CD1c-positive myeloid dendritic cell (primary cell): ENCODE measurements at regions not wholly inside any gene's neighbourhood (a gene's known extent, or its start where the extent isn't known, plus 50 kb on each side); places are given as distances from the start of the nearest gene placed in this dataset.
"Not testable (repeated sequence)": the region's sequence is repeated elsewhere in the genome, so short reads cannot be mapped to it uniquely, and the experiment has no call there.

ENCODE experiments used
- DNase-seq: peaks from one replicate; pipeline ENCODE4 v3.0.0-alpha.2; 2016; ENCODE audit errors: extremely low spot score

DNA sequence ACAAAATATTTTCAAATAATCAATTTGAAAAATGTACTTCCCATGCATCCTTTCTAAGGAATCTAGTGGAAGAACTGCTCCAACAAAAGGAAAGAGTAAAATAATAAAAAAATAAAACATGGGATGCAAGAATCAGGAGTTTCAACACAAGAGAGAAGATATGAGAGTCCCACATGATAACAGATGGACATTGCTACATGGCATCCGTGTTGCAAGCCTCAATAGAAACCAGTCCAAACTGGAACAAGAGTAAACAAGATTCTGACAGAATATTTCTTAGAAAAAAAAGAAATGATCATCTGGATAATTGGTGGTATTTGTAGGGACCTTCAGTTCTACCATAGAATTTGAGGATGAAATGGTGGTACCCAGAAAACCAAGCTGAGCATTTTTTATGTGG, 186.8 kb downstream of the FRK start:
- no peak for DNase-seq

DNA sequence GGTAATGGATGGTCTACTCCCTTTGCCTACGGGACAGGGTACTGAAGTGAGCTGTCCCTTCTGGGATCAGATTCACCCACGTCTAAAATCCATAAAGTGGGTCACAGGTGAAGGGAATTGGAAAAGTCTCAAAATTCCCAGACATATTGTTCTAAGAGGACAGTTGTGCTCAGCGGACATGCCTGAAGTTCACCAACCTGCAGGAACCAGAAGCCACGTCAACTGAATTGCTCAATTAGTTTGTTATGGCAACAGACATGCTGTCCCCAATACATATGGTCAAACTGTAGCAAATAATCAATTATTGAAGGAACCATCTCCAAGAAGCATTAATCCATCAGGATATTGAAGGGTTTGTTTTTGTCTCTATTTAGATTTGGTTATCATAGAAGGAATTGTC, 190.2 kb downstream of the FRK start:
- DNase-seq: no peak

DNA sequence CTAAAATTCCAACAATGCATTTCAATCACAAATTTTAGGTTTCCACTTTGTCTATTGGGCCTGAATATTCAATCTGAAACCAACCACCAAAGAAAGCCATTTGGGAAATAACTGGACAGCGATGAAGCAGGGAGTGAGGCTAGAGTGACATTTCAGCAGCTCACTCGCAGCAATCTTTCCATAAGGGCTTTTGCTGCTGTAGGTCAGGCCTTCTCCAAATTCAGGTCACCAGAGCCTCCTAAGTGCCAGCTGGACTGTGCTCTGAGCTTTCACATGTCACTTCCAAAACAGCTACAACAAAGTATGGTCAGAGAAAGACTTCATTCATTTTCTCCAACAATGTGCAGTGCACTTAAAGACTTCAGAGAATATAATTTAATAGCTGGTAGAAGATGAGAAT, 194.8 kb downstream of the FRK start:
- DNase-seq: no peak

DNA sequence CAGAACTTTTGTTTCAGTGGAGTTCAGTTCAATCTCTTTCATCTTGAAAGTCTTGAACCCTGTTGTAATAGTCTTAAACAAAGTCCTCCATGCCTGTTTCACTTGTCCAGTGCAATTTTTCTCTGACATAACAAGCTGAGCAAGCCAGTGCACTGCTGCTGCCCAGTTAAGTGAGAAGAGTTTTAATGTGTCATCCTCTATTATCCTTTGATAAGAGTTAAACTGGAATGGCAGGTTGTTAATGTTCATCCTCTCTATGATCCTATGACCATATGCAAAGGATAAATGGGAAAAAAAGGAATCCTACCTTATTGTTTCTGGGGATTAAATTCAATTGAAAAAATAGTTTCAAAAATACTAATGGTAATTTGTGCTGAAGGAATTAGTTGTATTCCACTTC, 197.5 kb downstream of the FRK start:
- DNase-seq: no peak

DNA sequence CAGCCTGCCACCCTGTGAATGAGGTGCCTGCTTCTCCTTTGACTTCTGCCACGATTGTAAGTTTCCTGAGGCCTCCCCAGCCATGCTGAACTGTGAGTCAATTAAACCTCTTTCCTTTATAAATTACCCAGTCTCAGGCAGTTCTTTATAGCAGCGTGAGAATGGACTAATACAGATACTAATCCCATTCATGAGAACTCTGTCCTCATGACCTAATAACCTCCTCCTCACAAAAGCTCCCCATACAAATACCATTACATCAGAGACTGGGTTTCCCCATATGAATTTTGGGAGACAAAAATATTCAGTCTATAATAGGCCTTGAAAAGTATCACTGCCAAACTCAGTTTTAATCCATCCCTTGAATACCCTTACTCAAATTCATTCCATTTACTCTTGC, 199.0 kb downstream of the FRK start:
- DNase-seq: not testable (repeated sequence)

DNA sequence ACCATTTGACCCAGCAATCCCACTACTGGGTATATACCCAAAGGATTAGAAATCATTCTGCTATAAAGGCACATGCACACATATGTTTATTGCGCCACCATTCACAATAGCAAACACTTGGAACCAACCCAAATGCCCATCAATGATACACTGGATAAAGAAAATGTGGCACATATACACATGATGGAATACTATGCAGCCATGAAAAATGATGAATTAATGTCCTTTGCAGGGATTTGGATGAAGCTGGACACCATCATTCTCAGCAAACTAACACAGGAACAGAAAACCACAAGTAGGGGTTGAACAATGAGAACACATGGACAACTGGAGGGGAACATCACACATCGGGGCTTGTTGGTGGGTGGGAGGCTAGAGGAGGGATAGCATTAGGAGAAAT, 201.1 kb downstream of the FRK start:
- DNase-seq: not testable (repeated sequence)

- DNase-seq: no peak
Measured at GRCh38 chr6:115854866-115855665, 205.6 kb downstream of the FRK start.

- DNase-seq: no peak
Measured at GRCh38 chr6:115847671-115848070, 213.0 kb downstream of the FRK start.

DNA sequence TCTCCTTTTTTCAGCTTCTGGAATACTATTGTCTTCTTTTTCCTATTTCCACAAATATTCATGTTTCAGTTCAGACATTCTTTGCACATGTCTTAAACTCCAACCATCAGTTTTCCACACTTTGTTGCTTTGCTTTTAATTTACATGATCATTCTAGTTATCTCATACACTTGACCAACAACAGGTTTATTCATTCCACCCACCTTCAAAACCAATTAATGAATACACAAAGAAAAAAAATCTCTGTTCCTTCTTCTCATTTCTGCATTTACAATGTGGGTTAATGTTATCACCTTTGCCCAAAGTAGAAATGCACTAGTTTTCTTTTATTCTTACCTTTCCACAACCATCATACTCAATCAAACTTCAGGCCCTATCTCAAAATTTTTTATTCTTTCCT, 216.7 kb downstream of the FRK start:
- DNase-seq: no peak

DNA sequence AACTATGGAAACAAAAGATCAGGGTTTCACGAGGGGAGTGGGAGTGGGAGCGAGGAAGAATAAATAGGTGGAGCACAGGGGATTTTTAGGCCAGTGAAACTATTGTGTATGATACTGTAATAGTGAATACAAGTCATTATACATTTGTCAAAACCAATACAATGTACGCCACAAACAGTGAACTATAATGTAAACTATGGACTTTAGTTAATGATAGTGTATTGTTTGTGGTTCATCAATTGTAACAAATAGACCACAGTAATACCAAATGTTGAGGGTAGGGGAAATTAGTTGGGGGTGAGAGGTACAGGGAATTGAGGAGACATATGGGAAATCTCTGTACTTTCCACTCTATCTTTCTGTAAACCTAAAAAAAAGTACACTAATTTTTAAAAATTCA, 218.4 kb downstream of the FRK start:
- DNase-seq: no peak

GRCh38 chr6:115839583-115840181, 221.0 kb downstream of the FRK start:
- DNase-seq: no peak

DNA sequence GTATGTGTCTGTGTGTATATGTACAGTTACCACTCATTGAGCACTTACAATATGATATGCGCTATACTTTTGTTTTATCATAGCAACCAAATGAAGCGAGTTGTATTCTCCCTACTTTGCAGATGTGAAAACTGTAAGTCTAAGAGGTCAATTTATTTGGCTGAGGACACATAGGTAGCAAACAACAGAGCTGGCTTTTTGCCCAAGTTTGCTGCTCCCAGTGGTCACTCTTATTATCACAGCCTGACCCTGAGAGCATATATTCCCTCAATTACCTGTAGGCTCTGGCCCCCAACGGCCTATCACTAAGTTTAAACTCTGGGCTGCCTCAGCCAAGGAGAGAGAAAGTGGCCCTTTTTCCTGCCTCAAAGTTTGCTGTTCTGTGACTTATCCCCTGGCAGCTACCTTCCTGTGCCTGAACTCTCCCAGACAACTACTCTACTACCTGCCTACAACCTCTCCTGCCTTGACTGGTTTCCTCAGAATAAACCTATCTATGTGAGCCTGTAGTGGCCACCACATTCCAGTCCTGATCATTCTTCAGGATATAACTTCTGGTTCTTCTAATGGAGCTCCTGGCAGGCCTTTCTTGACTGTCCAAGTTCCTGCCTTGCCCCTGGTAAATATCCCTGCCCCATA, 221.8 kb downstream of the FRK start:
- DNase-seq: no peak

- no peak for DNase-seq
Measured at GRCh38 chr6:115838216-115838615, 222.5 kb downstream of the FRK start.

DNA sequence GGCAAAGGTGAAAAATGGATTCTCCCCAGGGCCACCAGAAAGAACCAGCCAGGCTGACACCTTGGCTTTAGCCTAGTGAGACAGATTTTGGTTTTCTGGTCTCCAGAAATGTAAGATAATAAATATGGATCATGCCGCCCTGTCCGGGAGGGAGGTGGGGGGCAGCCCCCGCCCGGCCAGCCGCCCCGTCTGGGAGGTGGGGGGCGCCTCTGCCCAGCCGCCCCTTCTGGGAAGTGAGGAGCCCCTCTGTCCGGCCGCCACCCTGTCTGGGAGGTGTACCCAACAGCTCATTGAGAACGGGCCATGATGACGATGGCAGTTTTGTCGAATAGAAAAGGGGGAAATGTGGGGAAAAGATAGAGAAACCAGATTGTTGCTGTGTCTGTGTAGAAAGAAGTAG, 224.3 kb downstream of the FRK start:
- not testable (repeated sequence) for DNase-seq

GRCh38 chr6:115835314-115835713, 225.4 kb downstream of the FRK start:
- DNase-seq: no peak

DNA sequence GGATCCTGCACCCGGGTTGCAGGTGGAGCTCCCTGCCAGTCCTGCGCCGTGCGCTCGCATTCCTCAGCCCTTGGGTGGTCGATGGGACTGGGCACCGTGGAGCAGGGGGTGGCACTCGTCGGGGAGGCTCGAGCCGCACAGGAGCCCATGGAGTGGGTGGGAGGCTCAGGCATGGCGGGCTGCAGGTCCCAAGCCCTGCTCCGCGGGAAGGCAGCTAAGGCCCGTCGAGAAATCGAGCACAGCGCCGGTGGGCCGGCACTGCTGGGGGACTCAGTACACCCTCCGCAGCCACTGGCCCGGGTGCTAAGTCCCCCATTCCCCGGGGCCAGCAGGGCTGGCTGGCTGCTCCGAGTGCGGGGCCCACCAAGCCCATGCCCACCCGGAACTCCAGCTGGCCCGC, 226.1 kb downstream of the FRK start:
- not testable (repeated sequence) for DNase-seq

DNA sequence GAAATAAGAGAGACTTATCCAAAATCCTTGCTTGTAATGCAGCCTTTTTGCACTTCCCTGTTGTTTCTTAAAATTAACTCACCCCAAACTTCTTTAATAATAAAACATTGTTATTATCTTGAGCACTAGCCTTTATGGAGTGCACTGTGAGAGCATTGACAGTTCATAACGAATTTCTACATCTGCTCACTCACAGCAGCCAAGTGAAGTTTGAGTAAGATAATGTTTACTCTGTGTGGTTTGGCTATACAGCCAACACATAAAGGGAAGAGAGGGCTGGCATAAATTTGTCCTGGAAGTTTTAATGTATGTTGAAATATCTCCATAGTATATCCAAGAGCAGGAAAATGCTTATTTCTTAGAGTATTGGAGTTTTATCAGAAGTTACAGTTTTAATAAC, 227.9 kb downstream of the FRK start:
- DNase-seq: no peak

GRCh38 chr6:115832186-115832585, 228.5 kb downstream of the FRK start:
- no peak for DNase-seq

- no peak for DNase-seq
Measured at GRCh38 chr6:115830895-115831294, 229.8 kb downstream of the FRK start.

DNA sequence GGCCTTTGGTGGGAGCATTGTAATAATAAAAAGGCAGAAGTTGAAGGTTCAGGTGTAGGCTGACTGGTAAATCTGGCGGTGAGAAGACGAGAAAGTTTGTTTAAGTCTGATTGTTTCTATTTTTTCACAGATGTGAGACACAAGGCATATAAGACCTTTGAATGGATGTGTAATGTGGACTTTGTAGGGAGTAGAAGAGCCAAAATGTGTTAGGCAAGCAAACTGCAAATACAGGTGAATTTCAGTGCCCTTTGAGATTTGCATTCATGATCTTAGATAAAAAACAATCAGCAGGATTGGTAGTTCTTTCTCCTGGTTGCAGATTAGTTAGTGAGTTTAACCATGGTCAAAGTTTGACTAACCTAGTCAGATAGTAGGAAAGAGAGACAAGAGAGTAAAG, 238.9 kb downstream of the FRK start:
- DNase-seq: no peak

- DNase-seq: no peak
Measured at GRCh38 chr6:115819506-115819905, 241.2 kb downstream of the FRK start.

- DNase-seq: no peak
Measured at GRCh38 chr6:115817161-115817560, 243.5 kb downstream of the FRK start.

GRCh38 chr6:115814907-115815306, 245.8 kb downstream of the FRK start:
- no peak for DNase-seq
